ENCODE measurements at regions not wholly inside any gene's neighbourhood (a gene's known extent, or its start where the extent isn't known, plus 50 kb on each side); places are given as distances from the start of the nearest gene placed in this dataset.

- ChIA-PET RAD21 (ENCODE audit: unreplicated experiment) (interaction anchor here (1.0 to 1.2 kb wide), 2 partner anchors 12 to 472 kb away, joined by 3 to 4 read pairs; no protein-coding TSS in a partner anchor), POLR2A (interaction anchor here (0.6 kb wide), 2 partner anchors 11 to 228 kb away, joined by 5 read pairs; no protein-coding TSS in a partner anchor), CTCF (interaction anchor here (0.6 to 2.6 kb wide), 21 partner anchors 10 to 987 kb away, joined by 3 to 13 read pairs (median 4); no protein-coding TSS in a partner anchor), SMC1A (ENCODE audit: uncharacterized antibody, unreplicated experiment) (interaction anchor here (0.7 to 1.4 kb wide), 6 partner anchors 12 to 448 kb away, joined by 3 to 4 read pairs (median 3); no protein-coding TSS in a partner anchor)
- Histone ChIP-seq H3K4me3 (no peak overlapping the region), H3K9me3 (replicated peaks; ENCODE audit: control insufficient read depth, insufficient read depth, low read length) (no peaks in the 10 kb centered on the region), H3K27me3 (replicated peaks in 1 of 2; ENCODE audit: control insufficient read depth in 2 of 2, insufficient read depth in 2 of 2, low read length in 1 of 2) (no peaks in the 10 kb centered on the region), H3K9ac (ENCODE audit: control insufficient read depth, insufficient read depth, low read length) (no peak overlapping the region), H4K20me1 (ENCODE audit: control insufficient read depth, insufficient read depth) (no peaks in the 10 kb centered on the region), H3K4me1 (ENCODE audit: control insufficient read depth, insufficient read depth, low read length) (peaks cover 3% of the 10 kb centered on the region; the same call in 1 of the 2 replicates), H3K4me2 (ENCODE audit: control insufficient read depth, insufficient read depth) (no peak overlapping the region), H3K36me3 (ENCODE audit: control insufficient read depth in 2 of 2, insufficient read depth in 2 of 2, low read length in 1 of 2) (no peaks in the 10 kb centered on the region), H3K79me2 (ENCODE audit: control insufficient read depth, insufficient read depth, low read length) (no peaks in the 10 kb centered on the region), H2AFZ (ENCODE audit: control insufficient read depth, low read depth, low read length) (no peak overlapping the region), H3K27ac (ENCODE audit: control insufficient read depth, insufficient read depth) (no peak overlapping the region)
- TF ChIP-seq ZNF207 (IDR thresholded peaks at IDR 0.05; ENCODE audit: borderline replicate concordance) (no peak), SMC3 (IDR thresholded peaks at IDR 0.05; ENCODE audit: borderline replicate concordance, low read length) (peak; percentile 66), YY1 (IDR thresholded peaks at IDR 0.05; ENCODE audit: low read depth, low read length) (peak; percentile 59; the same call in 1 of the 2 replicates), CREM (IDR thresholded peaks at IDR 0.05; ENCODE audit: low read depth) (no peak), RAD21 (IDR thresholded peaks at IDR 0.05; ENCODE audit: insufficient read depth, low read depth, low read length) (peak; percentile 74), ATF2 (IDR thresholded peaks at IDR 0.05; ENCODE audit: low read length) (no peak), POLR2AphosphoS2 (IDR thresholded peaks at IDR 0.05; ENCODE audit: low read depth, low read length) (no peak), TCF12 (IDR thresholded peaks at IDR 0.05; ENCODE audit: low read depth, low read length) (peak; percentile 82), NFYA (IDR thresholded peaks at IDR 0.05; ENCODE audit: borderline replicate concordance, low read depth, low read length) (no peak), TARDBP (IDR thresholded peaks at IDR 0.05; ENCODE audit: borderline replicate concordance) (no peak), SPI1 (IDR thresholded peaks at IDR 0.05; ENCODE audit: borderline replicate concordance, insufficient read depth, low read depth, low read length) (no peak), JUNB (IDR thresholded peaks at IDR 0.05) (peak; percentile 59; the same call in 1 of the 2 replicates), CTCF (IDR thresholded peaks at IDR 0.05 in 2 of 3, conservative IDR thresholded peaks at IDR 0.05 in 1 of 3; ENCODE audit: control insufficient read depth in 2 of 3, extremely low read depth in 1 of 3, insufficient read depth in 1 of 3, low read depth in 3 of 3, low read length in 3 of 3) (peak; percentile 68 to 90 (median 89)), PKNOX1 (IDR thresholded peaks at IDR 0.05) (peak; percentile 38; the same call in 1 of the 2 replicates), BHLHE40 (IDR thresholded peaks at IDR 0.05; ENCODE audit: borderline replicate concordance in 1 of 2, low read depth in 2 of 2, low read length in 1 of 2) (peak in 1 of 2 experiments; percentile 46; a peak in 2 of 4 replicates), ZNF384 (IDR thresholded peaks at IDR 0.05; ENCODE audit: borderline replicate concordance, low read depth, low read length) (peak; percentile 88), TCF3 (IDR thresholded peaks at IDR 0.05; ENCODE audit: borderline replicate concordance, insufficient read depth, low read depth, low read length) (peak; percentile 59; the same call in 1 of the 2 replicates), RAD51 (IDR thresholded peaks at IDR 0.05) (no peak)
- no peak for FAIRE-seq
- DNase-seq (ENCODE audit: low read depth, low spot score), result peak; percentile 26
- in situ Hi-C loops (cut with MboI), result no loop called here
- ATAC-seq, result peak; percentile 97
- intact Hi-C loops (cut with micrococcal nuclease; ENCODE audit: unreplicated experiment), result loop anchor here (2.0 to 5.0 kb wide), 3 partner anchors 184 to 471 kb away; partner anchors contain the start of genes ADRA1B and IL12B
- 15% methylated on average over 10 of the region's 10 CpGs for WGBS (ENCODE audit: insufficient coverage, insufficient replicate concordance, low lambda C conversion rate, missing lambda C conversion rate)
- BruUV-seq (replicated peaks), result no TSS peak
These were observed 185.7 kb upstream of the IL12B start for GRCh38 chr5:159515909-159516415.

All from GM12878 (cell line).